Activated CD4-positive, alpha-beta T cell treated with anti-CD3 and anti-CD28 coated beads, Interleukin-2, amount 10 ng/mL, durations not matched to agents 7 days and 5 days (primary cell): ENCODE measurements at regions not wholly inside any gene's neighbourhood (a gene's known extent, or its start where the extent isn't known, plus 50 kb on each side); places are given as distances from the start of the nearest gene placed in this dataset.

Source experiments
- CTCF ChIA-PET: fragments of 350-600 bp; sonication (Branson Sonifier 250); formaldehyde crosslinking; loops from one replicate; lab custom pipeline; 2021; ENCODE audit warnings: antibody characterized with exemption; lab: Charles Lee
- POLR2A ChIA-PET: fragments of 350-600 bp; sonication (Branson Sonifier 250); formaldehyde crosslinking; loops from one replicate; lab custom pipeline; 2021; ENCODE audit warnings: antibody characterized with exemption; lab: Charles Lee
- DNase-seq: peaks from one replicate; pipeline ENCODE4 v3.0.0-alpha.2; 2020
- H3K27ac Mint-ChIP-seq: one replicate; pipeline ENCODE4 v1.8.0; 2021; ENCODE audit warnings: mild to moderate bottlenecking, moderate library complexity, mixed read lengths
- H3K27me3 Mint-ChIP-seq: one replicate; pipeline ENCODE4 v1.8.0; 2021; ENCODE audit warnings: mixed read lengths
- H3K36me3 Mint-ChIP-seq: one replicate; pipeline ENCODE4 v1.8.0; 2021; ENCODE audit warnings: low read depth, mixed read lengths
- H3K4me1 Mint-ChIP-seq: one replicate; pipeline ENCODE4 v1.8.0; 2021; ENCODE audit warnings: mixed read lengths
- H3K4me3 Mint-ChIP-seq: one replicate; pipeline ENCODE4 v1.8.0; 2021; ENCODE audit warnings: mild to moderate bottlenecking, moderate library complexity, mixed read lengths
- H3K9me3 Mint-ChIP-seq: one replicate; pipeline ENCODE4 v1.8.0; 2021; ENCODE audit warnings: mixed read lengths

DNA sequence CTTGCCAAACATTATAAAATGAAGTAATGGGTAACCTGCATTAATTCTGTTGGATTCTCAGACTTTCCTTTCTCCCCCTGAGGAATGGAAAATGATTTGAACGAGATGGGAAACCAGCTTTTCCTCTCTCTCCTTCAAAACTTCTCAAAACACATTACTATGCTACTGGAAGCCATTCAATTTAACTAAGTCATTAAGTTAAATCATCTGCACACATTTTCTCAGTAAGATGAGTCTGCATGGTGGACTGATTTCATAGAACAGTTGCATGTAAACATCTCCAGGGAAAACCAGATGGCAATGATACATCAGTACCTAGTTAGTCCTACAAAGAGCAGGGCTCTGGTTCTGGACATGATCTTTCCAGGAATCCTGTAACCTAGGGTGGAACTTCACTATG lies 59.9 kb downstream of the BMP4 start:
- POLR2A ChIA-PET: no interaction called here
- Mint-ChIP-seq H3K27me3 (peaks cover 7% of the 10 kb centered on the region), H3K36me3 (no peaks in the 10 kb centered on the region), H3K4me1 (peaks cover 9% of the 10 kb centered on the region), H3K9me3 (no peaks in the 10 kb centered on the region), H3K27ac (no peak overlapping the region), H3K4me3 (no peak overlapping the region)
- no peak for DNase-seq
- CTCF ChIA-PET: no interaction called here

- POLR2A ChIA-PET: no interaction called here
- CTCF ChIA-PET: interaction anchor here (0.6 kb wide), 1 partner anchor 10 kb away, joined by 3 read pairs; no protein-coding TSS in a partner anchor
- Mint-ChIP-seq H3K9me3 (no peaks in the 10 kb centered on the region), H3K36me3 (no peaks in the 10 kb centered on the region), H3K4me1 (peaks cover 9% of the 10 kb centered on the region), H3K27me3 (peaks cover 5% of the 10 kb centered on the region), H3K4me3 (no peak overlapping the region), H3K27ac (no peak overlapping the region)
- DNase-seq: no peak
Observed at GRCh38 chr14:53894456-53894855, 62.2 kb downstream of the BMP4 start.

GRCh38 chr14:53893374-53893773 lies 63.3 kb downstream of the BMP4 start:
- peaks cover 5% of the 10 kb centered on the region for H3K27me3 Mint-ChIP-seq
- peaks cover 9% of the 10 kb centered on the region for H3K4me1 Mint-ChIP-seq
- H3K36me3 Mint-ChIP-seq: no peaks in the 10 kb centered on the region
- no peaks in the 10 kb centered on the region for H3K9me3 Mint-ChIP-seq
- CTCF ChIA-PET: no interaction called here
- no peak overlapping the region for H3K27ac Mint-ChIP-seq
- DNase-seq: no peak
- no peak overlapping the region for H3K4me3 Mint-ChIP-seq
- POLR2A ChIA-PET: no interaction called here

DNA sequence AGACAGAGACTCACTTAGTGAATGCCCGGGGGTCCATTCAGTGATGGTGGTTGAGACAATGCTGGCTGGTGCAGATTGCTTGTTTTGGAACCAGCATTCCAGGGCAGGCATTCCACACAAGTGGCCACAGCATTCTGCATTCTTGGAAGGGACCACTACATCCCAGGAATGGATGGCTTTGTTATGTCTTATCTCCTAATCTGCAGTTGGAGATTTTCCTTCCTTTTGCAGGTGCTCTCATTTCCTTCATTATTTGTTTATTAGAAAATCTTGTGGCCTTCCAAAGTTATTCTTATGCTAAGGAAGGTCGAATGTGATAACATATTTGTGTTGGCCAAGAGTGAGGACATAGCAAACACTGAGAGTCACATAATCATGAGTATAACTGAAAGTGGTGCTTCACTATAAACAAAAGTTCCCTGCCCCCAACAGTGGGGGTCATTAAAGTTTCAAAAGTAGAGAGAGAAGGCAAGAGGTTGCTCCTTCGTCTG lies 66.0 kb downstream of the BMP4 start:
- Mint-ChIP-seq H3K36me3 (no peaks in the 10 kb centered on the region), H3K27me3 (peaks cover 5% of the 10 kb centered on the region), H3K4me1 (peaks cover 9% of the 10 kb centered on the region), H3K27ac (no peak overlapping the region), H3K9me3 (no peaks in the 10 kb centered on the region), H3K4me3 (no peak overlapping the region)
- ChIA-PET CTCF (no interaction called here), POLR2A (no interaction called here)
- no peak for DNase-seq

DNA sequence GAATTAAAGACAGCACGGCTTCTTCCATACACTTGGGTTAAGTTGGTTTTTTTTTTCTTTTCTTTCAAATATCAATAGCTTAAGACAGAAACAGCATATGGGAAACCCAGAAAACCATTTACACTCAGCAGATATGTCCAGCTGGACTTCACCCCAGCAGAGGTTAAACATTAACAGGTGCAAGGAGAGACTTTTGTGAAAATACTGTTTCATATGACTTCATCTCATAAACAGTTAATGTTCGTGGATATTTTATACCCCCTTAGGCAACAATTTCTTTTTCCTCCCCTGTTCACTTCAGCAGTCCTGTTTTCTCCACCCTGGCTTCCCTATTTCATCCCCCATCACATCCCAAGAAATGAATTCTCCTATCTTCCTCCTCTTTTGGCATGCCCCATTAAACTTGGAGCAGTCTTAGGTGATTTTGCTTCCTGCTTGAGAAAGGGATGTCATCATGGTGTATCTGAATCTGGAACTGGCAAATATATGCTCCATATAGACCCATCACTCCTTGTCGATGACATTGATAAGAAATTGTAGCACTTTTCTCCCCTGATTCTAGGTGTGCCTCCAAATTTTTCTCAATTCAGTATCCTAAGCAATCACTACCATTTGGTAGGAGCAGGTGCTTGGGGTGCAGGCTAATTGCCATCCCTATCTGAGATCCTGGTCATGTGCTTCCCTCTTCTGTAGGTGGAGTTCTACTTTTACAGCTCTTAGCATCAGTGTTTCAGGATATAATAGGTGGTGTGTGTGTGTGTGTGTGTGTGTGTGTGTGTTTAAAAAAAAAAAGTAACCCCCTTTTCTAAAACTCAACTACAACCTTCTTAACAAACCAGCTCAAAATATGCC lies 67.9 kb downstream of the BMP4 start:
- peaks cover 2% of the 10 kb centered on the region for H3K27me3 Mint-ChIP-seq
- ChIA-PET CTCF (interaction anchor here (0.6 kb wide), 2 partner anchors 48 to 284 kb away, joined by 3 read pairs; no protein-coding TSS in a partner anchor), POLR2A (no interaction called here)
- no peaks in the 10 kb centered on the region for H3K36me3 Mint-ChIP-seq
- H3K27ac Mint-ChIP-seq: no peak overlapping the region
- no peaks in the 10 kb centered on the region for H3K4me1 Mint-ChIP-seq
- DNase-seq: no peak
- H3K9me3 Mint-ChIP-seq: no peaks in the 10 kb centered on the region
- H3K4me3 Mint-ChIP-seq: no peak overlapping the region

GRCh38 chr14:53885136-53885640 lies 71.4 kb downstream of the BMP4 start:
- Mint-ChIP-seq H3K27me3 (no peaks in the 10 kb centered on the region), H3K4me3 (no peak overlapping the region), H3K9me3 (no peaks in the 10 kb centered on the region), H3K36me3 (no peaks in the 10 kb centered on the region), H3K27ac (no peak overlapping the region), H3K4me1 (no peaks in the 10 kb centered on the region)
- CTCF ChIA-PET: no interaction called here
- POLR2A ChIA-PET: no interaction called here
- DNase-seq: no peak

DNA sequence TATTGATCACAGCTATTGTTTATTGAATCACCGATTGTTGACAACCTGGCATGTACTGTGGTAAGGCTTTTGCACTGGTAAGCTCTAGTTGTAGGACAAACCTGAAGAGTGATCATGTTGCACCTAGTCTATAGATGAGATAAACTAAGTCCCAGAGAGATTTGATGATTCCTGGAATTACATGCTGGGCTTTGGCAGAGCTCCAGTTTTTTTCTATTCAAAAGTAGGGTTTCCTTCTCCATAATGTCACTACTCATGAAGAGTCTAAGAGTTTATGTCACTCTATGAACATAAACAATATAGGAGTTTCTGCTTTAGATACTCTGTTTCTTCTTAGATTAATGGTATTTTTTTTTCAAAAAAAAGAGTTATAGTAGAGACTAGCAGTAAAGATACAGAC lies 72.0 kb downstream of the BMP4 start:
- CTCF ChIA-PET: no interaction called here
- H3K36me3 Mint-ChIP-seq: no peaks in the 10 kb centered on the region
- H3K9me3 Mint-ChIP-seq: no peaks in the 10 kb centered on the region

DNA sequence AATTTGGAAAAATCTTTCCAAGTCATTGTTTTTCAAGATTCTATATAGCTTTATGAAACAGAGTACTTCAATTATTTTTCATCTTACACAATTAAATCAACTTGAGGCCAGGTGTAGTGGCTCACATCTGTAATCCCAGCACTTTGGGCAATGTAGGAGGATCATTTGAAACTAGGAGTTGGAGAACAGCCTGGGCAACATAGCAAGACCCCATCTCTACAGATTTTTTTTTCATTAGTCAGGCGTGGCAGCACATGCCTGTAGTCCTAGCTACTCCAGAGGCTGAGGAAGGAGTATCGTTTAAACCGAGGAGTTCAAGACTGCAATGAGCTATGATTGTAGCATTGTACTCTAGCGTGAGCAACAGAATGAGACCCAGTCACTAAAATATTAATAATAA lies 72.9 kb downstream of the BMP4 start:
- no peaks in the 10 kb centered on the region for H3K36me3 Mint-ChIP-seq
- DNase-seq: no peak
- no peaks in the 10 kb centered on the region for H3K4me1 Mint-ChIP-seq
- H3K4me3 Mint-ChIP-seq: no peak overlapping the region
- H3K27ac Mint-ChIP-seq: no peak overlapping the region
- no peaks in the 10 kb centered on the region for H3K27me3 Mint-ChIP-seq
- POLR2A ChIA-PET: no interaction called here
- H3K9me3 Mint-ChIP-seq: no peaks in the 10 kb centered on the region
- CTCF ChIA-PET: no interaction called here

More for the DNA sequence above, 72.0 kb downstream of the BMP4 start:
- no peak for DNase-seq
- Mint-ChIP-seq H3K27ac (no peak overlapping the region), H3K27me3 (no peaks in the 10 kb centered on the region), H3K4me1 (no peaks in the 10 kb centered on the region), H3K4me3 (no peak overlapping the region)
- POLR2A ChIA-PET: no interaction called here

DNA sequence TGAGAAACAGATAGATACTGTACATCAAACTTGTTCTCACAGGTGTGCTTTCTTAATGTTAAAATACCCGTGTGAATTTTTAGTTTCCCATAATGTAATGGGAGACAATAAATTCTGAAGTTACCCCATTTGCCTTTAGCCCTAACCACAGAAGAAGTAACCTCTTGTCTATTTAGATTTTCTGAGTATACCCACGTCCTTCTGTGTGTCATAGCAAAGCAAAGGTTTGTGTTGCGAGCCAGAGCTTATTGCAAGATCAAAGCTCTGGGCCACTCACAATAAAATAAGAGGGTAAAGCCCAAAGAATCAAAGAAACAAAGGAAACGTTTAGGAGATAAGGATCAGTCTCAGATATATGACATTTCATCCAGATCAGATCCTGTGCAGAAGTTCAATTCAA lies 73.9 kb downstream of the BMP4 start:
- H3K27ac Mint-ChIP-seq: no peak overlapping the region
- no peak overlapping the region for H3K4me3 Mint-ChIP-seq
- CTCF ChIA-PET: no interaction called here
- POLR2A ChIA-PET: no interaction called here
- no peaks in the 10 kb centered on the region for H3K36me3 Mint-ChIP-seq
- no peaks in the 10 kb centered on the region for H3K27me3 Mint-ChIP-seq
- no peak for DNase-seq
- no peaks in the 10 kb centered on the region for H3K4me1 Mint-ChIP-seq
- H3K9me3 Mint-ChIP-seq: no peaks in the 10 kb centered on the region

DNA sequence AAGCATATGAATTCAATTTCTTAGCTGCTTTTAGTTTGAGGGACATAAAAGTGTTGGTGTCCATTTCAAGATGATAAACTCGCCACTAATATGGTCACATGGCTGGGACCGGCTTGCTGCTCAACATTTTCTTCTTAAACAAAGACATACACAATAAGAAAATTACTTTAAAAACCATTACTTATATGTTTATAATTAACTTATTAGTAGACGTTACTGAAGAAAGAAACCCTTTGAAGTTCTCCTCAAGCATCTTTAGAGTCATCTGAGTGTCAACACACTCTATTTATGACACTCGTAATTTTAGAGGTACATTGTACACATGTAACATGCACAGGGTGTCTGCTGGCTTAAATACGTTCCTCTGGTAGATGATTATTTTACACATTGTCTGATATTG lies 74.7 kb downstream of the BMP4 start:
- H3K4me1 Mint-ChIP-seq: no peaks in the 10 kb centered on the region
- no peaks in the 10 kb centered on the region for H3K9me3 Mint-ChIP-seq
- H3K27ac Mint-ChIP-seq: no peak overlapping the region
- H3K27me3 Mint-ChIP-seq: peaks cover 1% of the 10 kb centered on the region
- no peaks in the 10 kb centered on the region for H3K36me3 Mint-ChIP-seq
- ChIA-PET POLR2A (no interaction called here), CTCF (no interaction called here)
- no peak for DNase-seq
- no peak overlapping the region for H3K4me3 Mint-ChIP-seq

- ChIA-PET POLR2A (no interaction called here), CTCF (interaction anchor here (1.0 kb wide), 1 partner anchor 13 kb away, joined by 4 read pairs; no protein-coding TSS in a partner anchor)
- no peak for DNase-seq
- Mint-ChIP-seq H3K9me3 (no peaks in the 10 kb centered on the region), H3K4me1 (no peaks in the 10 kb centered on the region), H3K27me3 (peaks cover 1% of the 10 kb centered on the region), H3K4me3 (no peak overlapping the region), H3K36me3 (no peaks in the 10 kb centered on the region), H3K27ac (no peak overlapping the region)
Observed at GRCh38 chr14:53881161-53881871, 75.3 kb downstream of the BMP4 start.

GRCh38 chr14:53880761-53881160 lies 75.9 kb downstream of the BMP4 start:
- H3K27me3 Mint-ChIP-seq: peaks cover 1% of the 10 kb centered on the region
- no peaks in the 10 kb centered on the region for H3K4me1 Mint-ChIP-seq
- H3K4me3 Mint-ChIP-seq: no peak overlapping the region
- CTCF ChIA-PET: interaction anchor here (1.0 kb wide), 1 partner anchor 13 kb away, joined by 4 read pairs; no protein-coding TSS in a partner anchor
- H3K9me3 Mint-ChIP-seq: no peaks in the 10 kb centered on the region
- no peaks in the 10 kb centered on the region for H3K36me3 Mint-ChIP-seq
- no peak overlapping the region for H3K27ac Mint-ChIP-seq
- POLR2A ChIA-PET: no interaction called here
- DNase-seq: no peak

DNA sequence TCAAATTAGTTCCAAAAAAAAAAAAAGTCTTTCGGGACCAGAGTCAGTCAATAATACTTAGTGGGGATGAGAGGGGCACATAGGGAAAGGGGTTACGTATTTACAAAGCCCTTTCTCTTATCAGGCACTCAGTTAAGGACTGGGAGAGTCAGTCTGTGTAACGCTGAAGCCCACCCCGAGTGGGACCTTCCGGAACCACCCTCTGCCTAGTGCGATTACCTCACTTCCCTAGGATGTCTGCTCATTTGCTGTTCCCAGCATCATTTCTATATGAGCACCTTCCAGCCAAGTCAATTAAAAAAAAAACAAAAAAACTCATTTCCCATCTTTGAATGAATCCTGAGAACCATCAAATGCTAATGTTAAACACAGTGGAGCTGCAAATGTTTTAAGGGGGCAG lies 76.9 kb downstream of the BMP4 start:
- peaks cover 1% of the 10 kb centered on the region for H3K27me3 Mint-ChIP-seq
- H3K36me3 Mint-ChIP-seq: no peaks in the 10 kb centered on the region
- POLR2A ChIA-PET: no interaction called here
- peaks cover 2% of the 10 kb centered on the region for H3K9me3 Mint-ChIP-seq
- CTCF ChIA-PET: interaction anchor here (0.7 kb wide), 1 partner anchor 456 kb away, joined by 4 read pairs; no protein-coding TSS in a partner anchor
- H3K4me3 Mint-ChIP-seq: no peak overlapping the region
- no peaks in the 10 kb centered on the region for H3K4me1 Mint-ChIP-seq
- H3K27ac Mint-ChIP-seq: no peak overlapping the region
- no peak for DNase-seq
